ENCODE measurements at regions not wholly inside any gene's neighbourhood (a gene's known extent, or its start where the extent isn't known, plus 50 kb on each side); places are given as distances from the start of the nearest gene placed in this dataset.

GRCh38 chr1:221576268-221576667 lies 165.6 kb downstream of the DUSP10 start:
- Histone ChIP-seq H3K36me3 (replicated peaks in 1 of 2; ENCODE audit: control insufficient read depth in 1 of 2, insufficient read depth in 2 of 2, low read length in 2 of 2) (no peaks in the 10 kb centered on the region), H3K9me3 (ENCODE audit: low read length) (0 out of 2 replicates have a peak, but pooled peaks cover 5% of the 10 kb centered on the region), H3K4me3 (replicated peaks in 1 of 3; ENCODE audit: insufficient read depth in 1 of 3, low read depth in 2 of 3, low read length in 3 of 3) (no peak overlapping the region), H4K20me1 (ENCODE audit: insufficient read depth, low read length) (no peaks in the 10 kb centered on the region), H2AFZ (ENCODE audit: low read length) (no peak overlapping the region), H3K9ac (ENCODE audit: insufficient read depth, low read depth, low read length) (no peak overlapping the region), H3K27ac (ENCODE audit: extremely low read length, insufficient read depth, low read length) (no peak overlapping the region), H3K27me3 (ENCODE audit: control insufficient read depth in 1 of 2, insufficient read depth in 2 of 2, low read length in 2 of 2) (no peaks in the 10 kb centered on the region), H3K79me2 (ENCODE audit: insufficient read depth, low read length) (no peaks in the 10 kb centered on the region), H3K4me2 (ENCODE audit: low read depth, low read length) (no peak overlapping the region), H3K4me1 (ENCODE audit: insufficient read depth, low read length) (no peaks in the 10 kb centered on the region)
- TF ChIP-seq ZNF644 (CRISPR knock-in tag; IDR thresholded peaks at IDR 0.05; ENCODE audit: low read depth) (no peak), SMC3 (IDR thresholded peaks at IDR 0.05; ENCODE audit: low read length) (no peak), ARID3A (IDR thresholded peaks at IDR 0.05; ENCODE audit: low read depth, low read length) (no peak), RFX1 (IDR thresholded peaks at IDR 0.05) (no peak), MED1 (CRISPR knock-in tag; IDR thresholded peaks at IDR 0.05) (no peak), ZNF563 (CRISPR knock-in tag; IDR thresholded peaks at IDR 0.05) (no peak), ZNF567 (CRISPR knock-in tag; IDR thresholded peaks at IDR 0.05; ENCODE audit: borderline replicate concordance) (no peak), HMG20B (CRISPR knock-in tag; conservative IDR thresholded peaks at IDR 0.05) (no peak), CAMTA2 (CRISPR knock-in tag; IDR thresholded peaks at IDR 0.05; ENCODE audit: borderline replicate concordance) (no peak), ZNF335 (CRISPR knock-in tag; IDR thresholded peaks at IDR 0.05) (no peak), MAFG (CRISPR knock-in tag; IDR thresholded peaks at IDR 0.05) (no peak), ZNF230 (CRISPR knock-in tag; IDR thresholded peaks at IDR 0.05) (no peak)
- intact Hi-C loops (cut with micrococcal nuclease; ENCODE audit: unreplicated experiment) (no loop called here), in situ Hi-C loops (cut with HindIII; ENCODE audit: extremely low pct_ligation_motif_present, low pct_unique_long_range_greater_than_20kb) (no loop called here)
- FAIRE-seq (no peak), DNase-seq (ENCODE audit: low spot score) (no peak), ATAC-seq (no peak)
- POLR2A ChIA-PET = no interaction called here
- CTCF ChIA-PET (ENCODE audit: low intra/inter-chr PET ratio, low total read pairs) = no interaction called here
- WGBS (ENCODE audit: low lambda C conversion rate) = 35% methylated on average over 3 of the region's 3 CpGs
- BruUV-seq (replicated peaks) = no TSS peak

Data from HepG2 (cell line).